ENCODE measurements at regions not wholly inside any gene's neighbourhood (a gene's known extent, or its start where the extent isn't known, plus 50 kb on each side); places are given as distances from the start of the nearest gene placed in this dataset.

DNA sequence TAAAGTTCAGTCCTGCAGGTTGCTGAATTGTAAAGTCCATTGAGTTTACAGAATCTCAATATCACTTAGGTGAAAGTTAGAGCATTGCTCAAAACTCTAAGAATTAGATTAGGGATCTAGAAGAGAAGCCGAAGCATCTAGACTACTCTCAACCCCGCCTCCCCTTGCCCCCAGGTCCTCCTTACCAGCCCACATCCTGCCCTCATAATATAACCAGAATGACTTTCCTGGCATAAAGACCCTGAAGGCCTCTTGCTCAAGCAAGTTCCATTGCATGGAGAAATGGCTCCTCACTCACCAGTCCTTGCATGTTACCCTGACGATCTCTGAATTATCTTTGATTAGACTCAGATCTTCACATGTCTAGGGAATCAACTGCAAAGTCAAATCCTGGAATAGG, 78.8 kb downstream of the SPATA31C2 start:
- Histone ChIP-seq H3K27ac (replicated peaks) (no peak overlapping the region), H3K4me1 (no peaks in the 10 kb centered on the region), H3K4me3 (no peak overlapping the region), H3K27me3 (ENCODE audit: low read depth) (no peaks in the 10 kb centered on the region), H3K36me3 (no peaks in the 10 kb centered on the region), H3K9me3 (replicated peaks) (no peaks in the 10 kb centered on the region)
- DNase-seq = no peak
- intact Hi-C loops (cut with micrococcal nuclease) = no loop called here
- TF ChIP-seq CTCF (IDR thresholded peaks at IDR 0.05; ENCODE audit: borderline replicate concordance) = no peak

DNA sequence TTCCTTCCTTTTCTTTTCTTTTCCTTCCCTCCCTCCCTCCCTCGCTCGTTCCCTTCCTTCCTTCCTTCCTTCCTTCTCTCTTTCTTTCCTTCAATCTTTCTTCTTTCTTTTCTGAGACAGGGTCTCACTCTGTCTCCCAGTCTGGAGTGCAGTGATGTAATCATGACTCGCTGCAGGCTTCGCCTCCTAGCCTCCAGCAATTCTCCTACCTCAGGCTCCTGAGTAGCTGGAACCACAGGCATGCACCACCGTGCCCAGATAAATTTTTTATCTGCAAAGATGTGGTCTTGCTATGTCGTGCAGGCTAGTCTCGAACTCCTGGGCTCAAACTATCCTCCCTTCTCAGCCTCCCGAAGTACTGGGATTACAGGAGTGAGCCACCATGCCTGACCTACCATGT, 81.4 kb downstream of the SPATA31C2 start:
- Histone ChIP-seq H3K4me3 (no peak overlapping the region), H3K9me3 (replicated peaks) (no peaks in the 10 kb centered on the region), H3K27ac (replicated peaks) (no peak overlapping the region), H3K36me3 (no peaks in the 10 kb centered on the region), H3K27me3 (ENCODE audit: low read depth) (no peaks in the 10 kb centered on the region), H3K4me1 (no peaks in the 10 kb centered on the region)
- DNase-seq = no peak
- intact Hi-C loops (cut with micrococcal nuclease) = no loop called here
- TF ChIP-seq CTCF (IDR thresholded peaks at IDR 0.05; ENCODE audit: borderline replicate concordance) = no peak

- Histone ChIP-seq H3K4me3 (no peak overlapping the region), H3K27me3 (ENCODE audit: low read depth) (no peaks in the 10 kb centered on the region), H3K9me3 (replicated peaks) (no peaks in the 10 kb centered on the region), H3K27ac (replicated peaks) (no peak overlapping the region), H3K36me3 (no peaks in the 10 kb centered on the region), H3K4me1 (peaks cover 6% of the 10 kb centered on the region)
- intact Hi-C loops (cut with micrococcal nuclease) = no loop called here
- no peak for DNase-seq
- TF ChIP-seq CTCF (IDR thresholded peaks at IDR 0.05; ENCODE audit: borderline replicate concordance) = no peak
These were observed 79.6 kb upstream of the CDK20 start for GRCh38 chr9:88053856-88054501.

DNA sequence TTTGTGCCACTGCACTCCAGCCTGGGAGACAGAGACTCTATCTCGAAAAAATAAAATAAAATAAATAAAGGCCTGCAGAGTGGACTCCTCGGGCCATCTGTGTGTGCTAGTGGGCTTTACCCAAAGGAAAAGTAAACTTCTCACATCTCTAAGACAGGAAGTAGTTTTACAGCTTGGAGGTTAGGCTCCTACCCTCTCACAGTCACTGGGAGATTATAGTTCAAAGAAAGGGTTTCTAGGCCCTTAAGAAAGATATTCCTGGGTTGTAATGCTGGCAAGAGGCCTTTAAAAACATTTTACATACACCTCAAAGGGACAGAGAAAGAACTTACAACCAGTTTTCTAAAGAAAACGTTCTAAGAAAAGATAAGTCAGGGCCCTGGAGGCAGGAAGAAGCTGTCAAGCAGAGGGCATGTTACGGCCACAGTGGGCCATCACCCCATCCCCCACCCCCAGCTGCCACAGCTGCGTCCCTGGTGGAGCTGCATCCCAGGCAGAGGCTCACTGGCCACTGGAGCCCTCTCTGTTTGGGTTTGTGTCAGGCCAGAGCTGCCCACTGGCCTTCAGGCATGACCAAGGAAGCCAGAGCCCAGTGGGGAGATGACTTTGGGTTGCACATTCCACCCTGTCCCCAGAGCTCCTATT, 78.1 kb upstream of the CDK20 start:
- no peak for TF ChIP-seq CTCF (IDR thresholded peaks at IDR 0.05; ENCODE audit: borderline replicate concordance)
- H3K9me3 ChIP-seq (replicated peaks) = no peaks in the 10 kb centered on the region
- DNase-seq = no peak
- H3K27me3 ChIP-seq (ENCODE audit: low read depth) = no peaks in the 10 kb centered on the region
- intact Hi-C loops (cut with micrococcal nuclease) = no loop called here
- H3K4me3 ChIP-seq = no peak overlapping the region
- no peak overlapping the region for H3K27ac ChIP-seq (replicated peaks)
- no peaks in the 10 kb centered on the region for H3K36me3 ChIP-seq
- peaks cover 6% of the 10 kb centered on the region for H3K4me1 ChIP-seq

- no peak for DNase-seq
- Histone ChIP-seq H3K9me3 (replicated peaks) (no peaks in the 10 kb centered on the region), H3K36me3 (no peaks in the 10 kb centered on the region), H3K4me3 (no peak overlapping the region), H3K27me3 (ENCODE audit: low read depth) (no peaks in the 10 kb centered on the region), H3K4me1 (peaks cover 6% of the 10 kb centered on the region), H3K27ac (replicated peaks) (no peak overlapping the region)
- intact Hi-C loops (cut with micrococcal nuclease) = no loop called here
- no peak for TF ChIP-seq CTCF (IDR thresholded peaks at IDR 0.05; ENCODE audit: borderline replicate concordance)
These were observed 76.8 kb upstream of the CDK20 start for GRCh38 chr9:88051138-88051537.
